ENCODE measurements at regions not wholly inside any gene's neighbourhood (a gene's known extent, or its start where the extent isn't known, plus 50 kb on each side); places are given as distances from the start of the nearest gene placed in this dataset.

GRCh38 chr3:13205567-13206143, 132.4 kb upstream of the IQSEC1 start (continued):
- TF ChIP-seq YBX1 (IDR thresholded peaks at IDR 0.05): no peak
- TF ChIP-seq CEBPB (IDR thresholded peaks at IDR 0.05; ENCODE audit: borderline replicate concordance in 1 of 2, low read depth in 2 of 2, low read length in 2 of 2): no peak
- TF ChIP-seq SRF (IDR thresholded peaks at IDR 0.05; ENCODE audit: low read depth in 2 of 2, low read length in 2 of 2): no peak
- no peak for TF ChIP-seq MTA3 (IDR thresholded peaks at IDR 0.05; ENCODE audit: borderline replicate concordance, low read length)
- no peak for TF ChIP-seq POLR2AphosphoS2 (IDR thresholded peaks at IDR 0.05; ENCODE audit: low read depth, low read length)
- no peak for TF ChIP-seq ESRRA (IDR thresholded peaks at IDR 0.05; ENCODE audit: low read length)
- no peak for TF ChIP-seq CHD2 (IDR thresholded peaks at IDR 0.05; ENCODE audit: borderline replicate concordance, low read depth, low read length)
- TF ChIP-seq TCF7 (IDR thresholded peaks at IDR 0.05; ENCODE audit: borderline replicate concordance): no peak

DNA sequence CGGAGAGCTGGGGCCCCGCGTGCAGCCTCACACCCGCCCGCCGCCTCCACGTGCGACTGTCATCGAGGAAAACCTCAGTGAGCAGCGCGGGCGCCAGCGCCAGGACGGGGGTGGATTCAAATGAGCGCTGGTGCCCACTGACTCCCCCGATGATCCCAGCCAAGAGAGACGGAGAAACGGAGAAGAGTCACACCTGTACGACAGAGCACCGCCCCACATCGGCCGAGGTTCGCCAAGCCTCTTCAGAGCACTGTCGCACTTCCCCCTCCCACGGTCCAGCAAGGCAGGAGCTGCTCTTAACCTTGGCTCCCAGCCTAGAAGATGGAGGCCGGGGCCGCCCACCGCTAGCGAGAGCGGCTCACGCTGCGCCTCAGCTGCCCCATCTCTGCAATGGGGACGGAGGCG, 130.9 kb upstream of the IQSEC1 start:
- H3K9me3 ChIP-seq (replicated peaks; ENCODE audit: control insufficient read depth, insufficient read depth, low read length): no peaks in the 10 kb centered on the region
- no peak overlapping the region for H3K27ac ChIP-seq (ENCODE audit: control insufficient read depth, insufficient read depth)
- FAIRE-seq (no peak), DNase-seq (ENCODE audit: low read depth, low spot score) (no peak), ATAC-seq (no peak)
- H3K4me1 ChIP-seq (ENCODE audit: control insufficient read depth, insufficient read depth, low read length): no peaks in the 10 kb centered on the region
- ChIA-PET CTCF (no interaction called here), RAD21 (ENCODE audit: unreplicated experiment) (no interaction called here), POLR2A (no interaction called here), SMC1A (ENCODE audit: uncharacterized antibody, unreplicated experiment) (no interaction called here)
- 46% methylated on average over 29 of the region's 34 CpGs for WGBS (ENCODE audit: insufficient coverage, insufficient replicate concordance, low lambda C conversion rate, missing lambda C conversion rate)
- no peak overlapping the region for H3K4me3 ChIP-seq
- no TSS peak for BruUV-seq (replicated peaks)
- H4K20me1 ChIP-seq (ENCODE audit: control insufficient read depth, insufficient read depth): no peaks in the 10 kb centered on the region
- no peaks in the 10 kb centered on the region for H3K36me3 ChIP-seq (ENCODE audit: control insufficient read depth in 2 of 2, insufficient read depth in 2 of 2, low read length in 1 of 2)
- no peak overlapping the region for H3K9ac ChIP-seq (ENCODE audit: control insufficient read depth, insufficient read depth, low read length)
- H3K27me3 ChIP-seq (replicated peaks in 1 of 2; ENCODE audit: control insufficient read depth in 2 of 2, insufficient read depth in 2 of 2, low read length in 1 of 2): peaks cover 0 to 3% of the 10 kb centered on the region in 2 experiments; a peak in 2 of 4 replicates
- in situ Hi-C loops (cut with MboI): no loop called here
- H2AFZ ChIP-seq (ENCODE audit: control insufficient read depth, low read depth, low read length): no peak overlapping the region
- intact Hi-C loops (cut with micrococcal nuclease; ENCODE audit: unreplicated experiment): no loop called here
- no peak overlapping the region for H3K4me2 ChIP-seq (ENCODE audit: control insufficient read depth, insufficient read depth)
- no peaks in the 10 kb centered on the region for H3K79me2 ChIP-seq (ENCODE audit: control insufficient read depth, insufficient read depth, low read length)
- TF ChIP-seq MYB (IDR thresholded peaks at IDR 0.05; ENCODE audit: borderline replicate concordance, low read depth, low read length) (no peak), POLR2A (IDR thresholded peaks at IDR 0.05; ENCODE audit: low read depth, low read length) (no peak), MLLT1 (IDR thresholded peaks at IDR 0.05) (no peak), SUZ12 (IDR thresholded peaks at IDR 0.05; ENCODE audit: unreplicated experiment) (no peak), MTA2 (IDR thresholded peaks at IDR 0.05; ENCODE audit: low read depth) (no peak)
- TF ChIP-seq, protein P1, sequence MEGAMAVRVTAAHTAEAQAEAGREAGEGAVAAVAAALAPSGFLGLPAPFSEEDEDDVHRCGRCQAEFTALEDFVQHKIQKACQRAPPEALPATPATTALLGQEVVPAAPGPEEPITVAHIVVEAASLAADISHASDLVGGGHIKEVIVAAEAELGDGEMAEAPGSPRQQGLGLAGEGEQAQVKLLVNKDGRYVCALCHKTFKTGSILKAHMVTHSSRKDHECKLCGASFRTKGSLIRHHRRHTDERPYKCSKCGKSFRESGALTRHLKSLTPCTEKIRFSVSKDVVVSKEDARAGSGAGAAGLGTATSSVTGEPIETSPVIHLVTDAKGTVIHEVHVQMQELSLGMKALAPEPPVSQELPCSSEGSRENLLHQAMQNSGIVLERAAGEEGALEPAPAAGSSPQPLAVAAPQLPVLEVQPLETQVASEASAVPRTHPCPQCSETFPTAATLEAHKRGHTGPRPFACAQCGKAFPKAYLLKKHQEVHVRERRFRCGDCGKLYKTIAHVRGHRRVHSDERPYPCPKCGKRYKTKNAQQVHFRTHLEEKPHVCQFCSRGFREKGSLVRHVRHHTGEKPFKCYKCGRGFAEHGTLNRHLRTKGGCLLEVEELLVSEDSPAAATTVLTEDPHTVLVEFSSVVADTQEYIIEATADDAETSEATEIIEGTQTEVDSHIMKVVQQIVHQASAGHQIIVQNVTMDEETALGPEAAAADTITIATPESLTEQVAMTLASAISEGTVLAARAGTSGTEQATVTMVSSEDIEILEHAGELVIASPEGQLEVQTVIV (IDR thresholded peaks at IDR 0.05; ENCODE audit: borderline replicate concordance, partially characterized antibody): no peak
